HG03108 (cell line): ENCODE measurements at regions not wholly inside any gene's neighbourhood (a gene's known extent, or its start where the extent isn't known, plus 50 kb on each side); places are given as distances from the start of the nearest gene placed in this dataset.

Experiments used
- ATAC-seq: cut with Tn5 transposase; IDR thresholded peaks from one replicate; pipeline ENCODE4 v1.9.1; 2021; ENCODE audit warnings: moderate library complexity; ENCODE audit not compliant: unreplicated experiment

DNA sequence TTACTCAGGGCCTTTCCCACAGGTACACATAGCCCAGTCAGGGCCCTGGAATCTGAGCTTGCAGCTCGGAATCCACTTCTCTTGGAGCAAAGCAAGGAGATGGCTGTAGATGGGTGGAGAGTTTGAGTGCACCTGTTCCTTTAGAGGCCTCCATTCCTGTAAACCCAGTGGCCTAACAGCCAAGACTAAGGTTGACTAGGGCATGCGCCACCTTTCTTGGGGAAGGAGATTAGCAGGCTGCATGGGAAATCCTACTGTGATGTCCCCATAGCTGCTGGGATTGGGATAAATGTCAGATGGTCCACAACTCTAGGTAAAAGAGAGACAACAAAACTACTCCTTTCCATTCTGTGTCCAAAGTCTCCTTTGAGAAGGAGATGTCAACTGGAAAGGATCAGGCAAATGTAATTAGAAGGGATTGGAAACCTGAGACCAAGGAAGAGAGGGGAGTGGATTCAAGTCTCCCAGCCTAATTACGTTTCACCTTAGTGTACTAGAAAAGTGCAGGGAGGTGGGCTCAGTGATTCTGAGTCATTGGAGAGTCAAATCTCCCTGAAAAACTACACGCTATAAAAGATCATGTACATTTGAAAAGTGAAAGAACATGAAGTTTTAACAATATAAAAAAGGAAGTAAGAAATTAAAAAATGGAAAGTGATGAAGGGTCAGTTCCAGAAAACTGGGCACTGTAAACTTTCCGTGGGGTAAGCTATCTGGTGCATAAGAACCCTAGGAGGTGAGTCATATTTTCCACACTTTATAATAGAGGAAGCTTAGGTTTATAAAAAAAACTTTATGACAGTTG, 104.2 kb downstream of the SEC61B start:
- no peak for ATAC-seq

DNA sequence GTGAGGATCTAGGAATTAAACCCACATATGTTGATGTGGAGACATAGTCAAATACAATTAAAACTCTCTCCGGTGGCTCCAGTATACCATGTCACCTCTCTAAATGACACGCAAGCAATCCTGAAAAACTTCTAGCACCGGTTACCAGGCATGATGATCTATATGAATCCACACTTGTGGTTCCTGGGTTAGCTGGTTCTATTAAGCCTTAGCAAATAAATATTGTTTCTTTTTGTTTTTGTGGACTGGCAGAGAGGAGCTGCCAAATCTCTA, 104.8 kb downstream of the SEC61B start:
- ATAC-seq, result no peak

DNA sequence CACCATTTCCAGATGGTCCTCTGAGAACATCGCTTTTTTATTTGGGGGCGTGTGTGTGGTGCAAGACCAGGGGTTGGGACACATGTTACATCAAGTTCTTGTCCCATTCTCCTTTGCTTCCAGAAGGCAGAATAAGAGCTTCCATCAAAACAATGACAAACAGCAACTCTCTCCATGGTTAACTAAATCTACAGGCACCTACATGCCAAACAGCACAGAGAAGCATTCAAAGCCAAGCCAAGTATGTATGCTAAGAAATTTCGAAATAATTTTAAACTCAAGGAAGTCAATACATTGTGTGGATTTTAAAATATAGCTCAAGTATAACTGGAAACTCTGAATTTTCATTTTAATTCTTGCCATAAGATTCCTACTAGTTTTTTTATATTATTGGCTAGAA, 105.6 kb downstream of the SEC61B start:
- no peak for ATAC-seq

DNA sequence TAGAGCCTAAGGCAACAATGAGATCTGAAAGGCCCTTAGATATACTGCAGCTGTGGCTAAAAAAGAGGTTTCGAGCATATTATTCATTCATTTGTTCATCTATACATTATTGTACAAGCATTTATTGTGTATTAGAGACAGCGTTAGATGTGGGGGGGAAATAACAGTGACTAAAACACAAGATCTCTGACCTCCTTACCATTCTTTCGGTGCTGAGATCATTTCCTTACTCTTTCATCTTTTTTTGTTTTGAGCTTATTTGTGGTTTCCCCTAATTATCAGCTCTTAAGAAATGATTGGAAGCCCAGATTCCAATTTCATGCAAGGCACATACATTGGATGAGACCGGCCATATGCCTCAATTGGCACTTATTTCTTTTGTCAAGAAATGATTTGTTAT, 113.2 kb downstream of the SEC61B start:
- ATAC-seq, result no peak

DNA sequence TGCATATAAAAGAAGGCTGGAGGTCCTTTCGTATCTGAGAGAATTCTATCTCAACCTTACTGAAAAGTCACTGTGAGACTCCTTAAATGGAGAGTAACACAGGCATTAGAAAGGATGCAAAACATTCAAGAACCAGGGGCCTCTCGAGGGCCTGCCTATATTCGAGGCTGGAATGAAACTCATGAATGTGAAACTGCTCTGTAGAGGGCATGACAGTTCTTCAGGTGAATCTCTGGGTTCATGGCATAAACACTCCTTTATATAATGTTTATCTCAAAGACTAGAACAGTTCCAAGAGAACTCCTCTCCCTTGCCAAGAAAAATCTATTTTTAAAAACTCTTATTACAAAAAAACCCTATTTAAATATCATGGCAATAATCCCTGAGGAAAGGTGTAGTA, 113.9 kb downstream of the SEC61B start:
- no peak for ATAC-seq

DNA sequence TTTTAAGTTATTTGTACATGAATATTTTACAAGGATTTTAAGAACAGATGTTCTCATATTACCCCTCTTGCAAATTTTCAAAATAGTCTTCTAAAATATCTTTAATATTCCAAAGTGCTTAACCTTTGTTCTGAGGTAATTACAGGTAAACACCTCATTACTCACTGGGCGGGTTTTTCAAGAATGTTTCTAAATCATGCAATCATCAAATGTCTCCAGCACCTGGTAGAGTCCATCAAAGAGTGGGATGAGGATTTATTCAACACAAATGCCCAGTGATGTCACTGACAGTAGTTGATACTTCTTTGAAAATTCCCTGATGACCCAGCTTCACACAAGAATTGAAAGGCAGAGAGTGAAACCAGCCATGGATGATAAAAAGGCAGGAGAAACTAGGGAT, 114.4 kb downstream of the SEC61B start:
- ATAC-seq, result no peak

DNA sequence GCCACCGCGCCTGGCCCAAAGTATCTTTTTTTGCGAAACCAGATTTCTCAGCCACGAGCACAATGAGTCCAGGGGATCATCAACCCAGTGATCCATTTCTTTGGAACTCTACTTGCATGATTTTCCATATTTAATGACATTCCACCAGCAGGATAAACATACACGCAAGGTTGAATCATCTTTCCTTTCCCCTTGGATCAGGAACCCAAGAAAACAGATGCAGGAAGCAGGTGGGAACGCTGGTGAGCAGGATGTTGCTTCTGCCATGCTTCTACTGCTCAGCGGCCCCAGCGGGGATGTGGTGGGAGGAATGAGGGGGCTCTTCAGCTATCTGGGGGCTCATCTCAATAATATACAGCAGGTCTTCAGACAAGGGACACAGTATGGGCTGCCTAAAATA, 118.2 kb downstream of the SEC61B start:
- ATAC-seq, result no peak

DNA sequence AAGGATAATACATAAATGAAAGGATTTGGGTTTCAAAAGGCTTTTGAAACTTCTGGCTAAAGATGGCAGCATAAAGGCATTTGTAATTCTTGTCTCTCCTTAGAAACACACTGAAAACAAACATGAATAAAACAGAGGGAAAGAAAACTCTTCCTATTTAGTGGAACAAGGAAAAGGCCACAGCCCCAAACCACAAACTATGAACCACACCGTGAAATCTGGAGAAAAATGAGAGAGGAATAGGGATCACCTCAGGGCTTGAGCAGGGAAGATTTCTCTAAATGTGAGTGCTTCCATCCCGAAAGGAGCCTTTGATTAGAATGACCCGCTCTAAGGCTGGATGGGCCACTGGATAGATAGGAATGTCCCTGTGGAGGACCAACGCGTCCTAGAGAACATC, 119.6 kb downstream of the SEC61B start:
- no peak for ATAC-seq

DNA sequence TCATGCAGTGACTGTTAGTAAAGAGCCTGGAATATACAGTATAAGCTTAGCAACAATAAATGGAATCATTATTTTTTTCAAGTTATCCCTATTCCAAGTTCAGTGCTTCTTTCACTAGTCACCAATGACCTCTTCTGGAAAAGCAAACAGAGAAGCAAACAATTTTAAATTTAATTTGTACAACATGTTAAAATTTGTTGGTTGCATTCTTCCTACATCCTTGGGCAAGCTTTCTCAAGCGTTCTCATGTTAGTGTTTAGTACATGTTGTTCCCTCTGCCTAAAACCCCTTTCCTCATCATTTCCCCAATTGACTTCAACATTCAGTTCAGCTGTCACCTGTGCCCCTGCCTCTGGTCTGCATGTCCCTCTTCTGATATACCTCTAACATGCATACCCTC, 123.4 kb downstream of the SEC61B start:
- no peak for ATAC-seq

DNA sequence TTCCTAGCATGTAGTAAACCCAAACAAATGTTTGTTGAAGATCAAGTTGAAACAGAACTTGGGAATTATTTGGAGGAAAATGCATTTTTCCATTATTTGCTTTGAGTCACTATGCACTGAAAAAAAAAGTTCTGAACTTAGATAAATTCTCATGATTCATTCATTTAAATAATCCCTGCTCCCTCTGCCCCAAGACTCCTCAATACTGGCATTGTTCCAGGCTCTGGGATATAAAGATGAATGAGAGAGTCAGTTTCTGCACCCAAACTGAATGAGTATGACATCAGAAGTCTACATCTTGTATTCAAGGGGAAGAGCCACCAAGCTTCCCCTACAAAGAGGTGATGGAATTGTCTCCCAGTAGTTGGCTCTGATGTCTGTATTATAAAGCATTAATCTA, 123.9 kb downstream of the SEC61B start:
- ATAC-seq, result no peak

DNA sequence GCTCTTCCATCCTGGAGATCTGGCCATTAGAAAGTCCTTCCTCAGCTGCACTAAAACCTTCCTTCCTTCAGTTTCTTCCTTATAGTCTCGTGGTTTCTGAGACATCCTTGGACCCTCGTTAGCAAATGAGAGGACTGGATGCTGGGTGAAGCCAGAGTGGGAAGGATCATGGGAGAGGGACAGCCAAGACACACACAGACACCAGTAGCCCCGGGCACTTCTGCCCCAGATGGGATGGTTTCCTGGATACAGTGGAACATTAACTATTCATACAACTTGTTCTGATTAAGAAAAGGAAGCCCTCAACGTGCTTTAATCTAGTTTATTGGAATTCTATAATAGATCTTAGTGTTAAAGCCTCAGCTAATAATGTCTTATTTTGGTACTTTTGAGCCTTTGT, 125.5 kb downstream of the SEC61B start:
- ATAC-seq, result no peak

DNA sequence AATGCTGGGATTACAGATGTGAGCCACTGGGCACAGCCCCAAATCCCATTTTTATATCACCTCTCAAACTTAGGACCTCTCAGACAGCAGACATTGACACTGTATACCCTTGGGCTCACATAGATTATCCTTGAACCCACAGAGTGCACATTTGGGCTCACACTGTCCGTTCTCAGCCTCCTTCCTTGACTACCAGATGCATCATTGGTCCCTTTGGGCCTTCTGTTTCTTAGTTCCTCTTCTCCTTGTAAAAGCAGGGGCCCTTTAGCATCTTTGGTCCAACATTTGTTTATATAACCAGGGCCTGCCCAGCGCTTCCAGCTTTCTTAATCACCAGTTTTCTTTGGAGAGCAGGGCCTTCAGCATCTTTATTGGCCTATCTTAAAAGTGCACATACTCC, 126.2 kb downstream of the SEC61B start:
- ATAC-seq, result no peak

DNA sequence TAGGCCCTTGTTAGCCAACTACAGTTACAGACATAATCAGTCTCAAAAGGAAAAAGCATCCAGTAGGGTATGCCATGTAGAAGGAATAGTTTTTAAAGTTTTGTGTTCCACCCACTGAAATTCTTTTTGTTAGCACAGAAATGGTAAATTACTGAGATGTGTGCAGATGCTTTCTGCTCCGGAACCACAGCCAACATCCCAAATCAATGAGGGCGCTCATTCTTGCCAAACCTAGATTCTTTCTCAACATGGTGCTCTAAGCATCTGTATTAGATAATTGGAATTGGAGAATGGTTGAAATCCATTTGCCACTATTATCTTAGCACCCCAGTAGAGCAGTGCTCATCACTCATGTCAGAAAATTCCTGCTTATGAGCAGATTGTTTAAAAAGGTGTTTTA, 127.8 kb downstream of the SEC61B start:
- ATAC-seq, result no peak

DNA sequence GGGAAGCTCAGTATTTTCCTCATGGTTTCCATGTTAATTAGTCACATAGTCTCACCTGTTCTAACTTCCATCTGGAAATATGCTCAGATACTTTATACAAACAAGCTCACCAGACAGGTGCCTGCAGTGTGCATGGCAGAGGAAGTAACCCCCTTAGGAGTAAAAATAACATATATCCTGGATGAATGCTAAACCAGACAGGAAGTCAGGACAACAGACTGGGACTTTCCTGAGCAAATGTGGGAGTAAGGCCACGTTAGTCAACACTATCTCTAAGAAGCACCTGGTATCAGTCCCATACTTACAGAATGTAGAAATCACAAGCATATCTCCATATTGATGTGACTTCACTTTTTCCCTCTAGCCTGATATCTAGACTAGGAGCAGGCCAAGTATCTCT, 128.4 kb downstream of the SEC61B start:
- no peak for ATAC-seq

DNA sequence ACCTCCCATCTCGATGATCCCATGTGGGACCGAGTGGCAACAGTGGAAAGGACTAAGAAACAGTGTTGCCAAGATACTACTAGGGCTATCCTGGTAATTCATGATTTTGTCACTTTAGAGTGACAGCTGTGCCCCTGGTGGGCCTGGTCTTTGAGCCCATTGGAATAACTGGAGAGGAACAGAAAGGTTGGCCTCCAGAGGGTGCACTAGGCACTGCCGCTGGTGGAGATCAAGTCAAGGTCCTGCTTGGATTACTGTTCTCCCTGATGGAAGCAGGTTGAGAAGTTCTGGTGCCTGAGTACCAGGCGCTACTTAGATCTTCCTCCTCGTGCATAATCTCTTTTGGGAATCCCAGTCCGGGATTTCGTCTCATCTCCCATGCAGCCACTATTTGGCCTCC, 129.6 kb downstream of the SEC61B start:
- no peak for ATAC-seq

DNA sequence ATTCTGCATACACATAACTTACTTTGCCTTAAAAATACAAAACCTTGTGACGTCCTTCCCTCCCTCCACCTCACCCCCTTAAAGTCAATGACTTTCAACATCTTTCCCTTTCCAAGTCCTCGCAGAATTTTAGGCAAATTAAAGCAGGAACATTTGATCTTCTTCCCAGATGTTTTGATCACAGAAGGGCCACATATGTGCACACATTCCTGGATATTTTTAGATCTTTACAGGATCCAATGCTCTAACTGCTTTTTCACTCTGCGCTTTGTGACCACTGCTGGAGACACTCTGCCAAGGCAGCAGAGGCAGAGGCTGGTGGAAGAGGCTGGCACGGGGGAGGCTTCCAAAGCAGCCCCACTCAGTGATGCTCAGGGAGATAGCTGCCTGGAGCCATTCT, 130.7 kb downstream of the SEC61B start:
- no peak for ATAC-seq

DNA sequence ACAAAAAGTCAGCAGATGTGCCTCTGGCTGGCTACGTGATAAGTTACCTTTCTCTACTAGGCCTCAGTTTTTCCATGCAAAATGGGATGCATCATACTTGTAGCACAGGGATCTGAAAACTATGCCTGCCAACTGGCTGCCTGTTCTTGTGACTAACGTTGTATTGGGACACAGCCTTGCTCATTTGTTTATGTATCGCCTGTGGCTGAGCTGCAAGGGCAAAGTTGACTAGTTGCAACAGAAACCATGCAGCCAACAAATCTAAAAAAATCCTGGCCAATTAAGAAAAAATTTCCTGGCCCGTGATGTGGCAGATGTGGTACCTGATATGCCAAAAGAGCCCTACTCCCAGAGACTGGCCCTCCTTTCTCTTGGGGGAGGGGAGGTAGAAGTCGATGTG, 131.3 kb downstream of the SEC61B start:
- no peak for ATAC-seq

DNA sequence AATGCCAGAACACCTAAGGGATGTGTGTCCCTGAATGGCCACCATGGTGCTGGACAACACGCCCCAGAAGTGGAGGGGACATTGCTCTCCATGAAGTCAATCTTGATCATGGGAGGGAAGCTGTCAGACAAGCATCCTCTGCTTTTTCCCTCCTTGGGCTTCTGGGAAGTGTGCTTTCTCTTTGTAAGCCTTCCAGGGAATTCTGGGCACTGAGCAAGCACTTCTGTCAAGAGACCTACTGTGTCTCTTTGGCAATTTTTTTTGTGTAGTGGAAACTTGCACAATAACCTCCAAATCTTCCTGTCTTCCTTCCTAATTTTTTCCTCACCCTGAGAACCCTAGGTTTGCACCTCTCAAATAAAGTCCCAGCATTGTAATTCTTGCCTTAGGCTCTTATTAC, 132.0 kb downstream of the SEC61B start:
- no peak for ATAC-seq

DNA sequence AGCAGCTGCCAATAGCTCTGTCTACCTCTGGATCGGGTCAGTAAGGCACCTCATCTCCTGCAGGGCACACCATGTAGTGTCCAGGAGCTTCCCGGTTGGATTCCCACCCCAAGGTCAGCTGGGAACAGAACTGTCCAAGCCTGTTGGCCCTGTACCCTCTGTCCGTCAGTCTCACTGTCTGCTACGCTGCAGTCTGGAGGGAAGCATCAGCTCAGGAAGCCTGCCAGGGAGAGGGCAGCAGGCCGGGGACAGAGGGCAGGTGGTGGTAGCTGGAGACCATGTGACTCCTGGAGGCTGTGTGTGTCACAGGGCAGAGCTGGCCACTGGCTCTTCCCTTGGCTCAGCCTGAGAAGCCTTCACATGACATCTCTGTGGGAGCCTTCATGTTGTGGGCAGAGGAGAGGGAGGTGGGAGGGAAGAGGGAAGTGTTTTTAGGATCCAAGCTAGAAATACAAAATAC, 134.5 kb downstream of the SEC61B start:
- ATAC-seq, result no peak

DNA sequence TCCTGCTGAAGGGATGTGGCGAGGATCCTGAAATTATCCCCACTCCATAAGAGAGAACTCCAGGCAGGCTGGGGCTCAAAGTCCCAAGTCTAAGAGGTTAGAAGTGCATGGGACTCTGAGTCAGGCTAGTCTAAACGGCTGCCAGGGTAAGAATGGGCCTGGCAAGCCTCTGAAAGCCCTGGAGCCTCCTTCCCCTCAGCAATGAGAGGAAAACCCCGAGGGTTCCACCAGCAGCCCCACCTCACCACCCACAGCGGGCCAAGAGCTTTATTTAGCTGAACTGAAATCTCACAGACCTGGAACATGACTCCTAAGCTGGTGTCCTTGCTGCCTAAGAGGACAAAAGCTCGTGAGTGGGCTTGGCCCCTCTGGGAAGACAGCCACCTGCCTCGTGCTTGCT, 135.5 kb downstream of the SEC61B start:
- ATAC-seq, result no peak

DNA sequence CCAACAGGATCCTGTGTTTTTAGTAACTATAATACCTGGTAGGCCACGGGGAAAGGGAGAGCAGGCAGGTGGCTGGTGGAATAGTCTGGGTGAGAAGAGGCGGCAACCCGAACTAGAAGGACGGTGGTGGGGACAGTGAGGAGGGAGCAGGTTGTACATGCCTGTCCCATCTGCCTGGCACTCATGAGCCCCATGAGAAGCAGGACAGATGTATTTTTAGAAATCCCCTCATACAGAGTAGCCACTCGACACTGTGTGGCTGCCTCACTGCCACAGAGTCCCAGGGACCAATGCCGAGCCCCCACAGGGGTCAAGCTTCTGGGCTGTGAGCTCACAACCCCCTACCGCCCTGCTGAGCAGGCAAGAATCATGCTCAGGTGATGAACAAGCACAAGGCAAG, 136.6 kb downstream of the SEC61B start:
- ATAC-seq, result no peak

DNA sequence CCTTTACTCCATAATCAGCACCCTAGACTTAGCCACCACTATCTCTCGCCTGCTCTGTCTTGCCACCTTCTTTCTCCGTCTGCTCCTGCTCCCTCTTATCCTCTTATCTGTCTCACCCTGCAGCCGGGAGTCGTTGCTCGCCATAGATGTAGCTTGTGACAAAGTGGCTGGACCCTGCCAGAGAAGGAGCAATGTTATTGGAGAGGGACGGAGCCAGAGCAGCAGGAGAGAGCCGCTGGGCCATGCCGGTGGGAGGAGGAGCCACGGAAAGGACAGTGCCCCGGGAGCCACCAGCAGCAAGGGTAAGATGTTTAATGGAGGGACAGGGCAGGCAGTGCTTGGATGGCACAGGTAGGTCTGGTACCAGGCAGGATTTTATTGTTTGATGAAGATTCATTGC, 137.3 kb downstream of the SEC61B start:
- no peak for ATAC-seq

DNA sequence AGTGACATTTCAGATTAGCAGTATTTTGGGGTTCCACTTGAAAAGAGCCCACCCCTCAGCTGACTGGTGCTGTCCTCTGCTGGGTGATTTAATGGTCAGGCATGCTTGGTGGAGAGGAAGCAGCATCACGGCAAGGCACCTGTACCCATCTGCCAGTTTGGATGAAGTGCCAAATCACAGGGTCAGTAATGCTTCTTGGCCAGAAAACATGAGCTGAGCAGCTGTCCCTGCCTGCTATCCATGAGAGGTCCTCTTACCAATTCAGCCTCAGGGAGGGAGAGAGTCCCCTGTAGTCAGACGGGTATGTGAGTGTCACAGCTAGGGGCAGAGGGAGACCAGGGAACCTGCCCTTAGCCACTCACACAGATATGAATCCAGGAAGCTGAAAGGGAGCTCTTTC, 137.9 kb downstream of the SEC61B start:
- no peak for ATAC-seq

DNA sequence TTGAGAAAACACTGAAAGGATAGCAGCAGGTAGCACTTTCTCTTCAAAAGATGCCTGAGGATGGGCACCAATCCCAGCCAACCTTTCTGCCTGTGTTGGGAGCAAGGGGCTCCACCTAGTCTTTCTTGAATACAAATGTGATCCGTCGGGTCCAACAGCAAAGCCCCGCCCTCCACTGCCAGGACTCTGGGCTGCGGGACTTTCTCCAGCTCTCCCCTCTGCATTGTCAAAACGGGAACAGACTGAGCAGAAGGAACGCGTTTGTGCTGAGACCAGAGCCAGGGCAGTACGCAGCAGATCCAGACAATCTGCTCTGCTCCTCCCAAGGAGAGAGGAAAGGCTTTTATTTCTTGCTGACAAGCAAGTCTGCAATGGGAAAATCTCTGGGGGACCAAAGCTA, 139.7 kb downstream of the SEC61B start:
- ATAC-seq, result no peak
